Peyer's patch (tissue), 4 donors: ENCODE measurements at regions not wholly inside any gene's neighbourhood (a gene's known extent, or its start where the extent isn't known, plus 50 kb on each side); places are given as distances from the start of the nearest gene placed in this dataset.

Source experiments
- DNase-seq, 3 donors: peaks; one replicate each; pipeline ENCODE4 v3.0.0-alpha.2; 2017 to 2019
- H3K27ac ChIP-seq, 4 donors: fragments of 200-600 bp; sonication (generic); one replicate each; pipeline ENCODE4 v1.5.1; 2016 to 2019
- H3K27me3 ChIP-seq, 2 donors: fragments of 200-600 bp; sonication (generic); one replicate each; pipeline ENCODE4 v1.5.1; 2019
- H3K36me3 ChIP-seq, 3 donors: fragments of 200-600 bp; sonication (generic); one replicate each; pipeline ENCODE4 v1.5.1; 2016 to 2019
- H3K4me1 ChIP-seq, 4 donors: fragments of 200-600 bp; sonication (generic); one replicate each; pipeline ENCODE4 v1.5.1; 2016 to 2019
- H3K4me3 ChIP-seq, 4 donors: fragments of 200-600 bp; sonication (generic); 1 replicate in 3 of 4; 2 replicates in 1 of 4; pipeline ENCODE4 v1.5.1; 2016 to 2019; ENCODE audit warnings: mild to moderate bottlenecking in 1 of 4
- H3K9me3 ChIP-seq, 4 donors: fragments of 200-600 bp; sonication (generic); one replicate each; pipeline ENCODE4 v1.5.1; 2016 to 2019; ENCODE audit warnings: mild to moderate bottlenecking in 1 of 4
- POLR2A ChIP-seq, 2 donors: fragments of 450-650 bp; IDR thresholded peaks; one replicate each; pipeline ENCODE4 v1.5.1; 2017; ENCODE audit warnings: antibody characterized with exemption in 2 of 2, mild to moderate bottlenecking in 2 of 2, moderate library complexity in 2 of 2
- TF ChIP-seq, protein P1 (sequence below), 6 experiments: fragments of 450-650 bp in 4 of 6; fragments of 200-600 bp in 2 of 6; sonication (generic) in 1 of 6; IDR thresholded peaks; one replicate each; pipeline ENCODE4 v1.5.1; 2017 to 2019; ENCODE audit warnings: antibody characterized with exemption in 6 of 6, mild to moderate bottlenecking in 3 of 6, moderate library complexity in 1 of 6

DNA sequence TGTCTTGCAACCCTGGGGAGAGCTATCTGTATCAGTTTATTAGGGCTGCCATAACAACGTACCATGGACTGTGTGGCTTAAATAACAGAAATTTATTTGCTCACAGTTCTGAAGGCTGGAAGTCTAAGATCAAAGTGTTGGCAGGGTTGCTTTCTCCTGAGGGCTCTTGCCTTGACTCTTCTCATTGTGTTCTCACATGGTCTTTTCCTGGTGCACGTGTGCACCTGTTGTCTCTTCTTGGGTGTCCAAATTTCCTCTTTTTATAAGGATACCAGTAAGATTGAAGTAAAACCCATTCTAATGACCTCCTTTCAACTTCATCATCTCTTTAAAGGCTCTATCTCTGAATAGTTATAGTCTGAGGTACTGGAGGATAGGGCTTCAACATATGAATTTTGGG lies 72.3 kb upstream of the PDE7B start:
- Histone ChIP-seq H3K27me3 (no peaks in the 10 kb centered on the region), H3K4me3 (no peak overlapping the region), H3K27ac (no peak overlapping the region), H3K4me1 (no peaks in the 10 kb centered on the region), H3K9me3 (no peaks in the 10 kb centered on the region), H3K36me3 (no peaks in the 10 kb centered on the region)
- no peak for DNase-seq
- no peak for TF ChIP-seq POLR2A (IDR thresholded peaks at IDR 0.05)
- TF ChIP-seq, protein P1, sequence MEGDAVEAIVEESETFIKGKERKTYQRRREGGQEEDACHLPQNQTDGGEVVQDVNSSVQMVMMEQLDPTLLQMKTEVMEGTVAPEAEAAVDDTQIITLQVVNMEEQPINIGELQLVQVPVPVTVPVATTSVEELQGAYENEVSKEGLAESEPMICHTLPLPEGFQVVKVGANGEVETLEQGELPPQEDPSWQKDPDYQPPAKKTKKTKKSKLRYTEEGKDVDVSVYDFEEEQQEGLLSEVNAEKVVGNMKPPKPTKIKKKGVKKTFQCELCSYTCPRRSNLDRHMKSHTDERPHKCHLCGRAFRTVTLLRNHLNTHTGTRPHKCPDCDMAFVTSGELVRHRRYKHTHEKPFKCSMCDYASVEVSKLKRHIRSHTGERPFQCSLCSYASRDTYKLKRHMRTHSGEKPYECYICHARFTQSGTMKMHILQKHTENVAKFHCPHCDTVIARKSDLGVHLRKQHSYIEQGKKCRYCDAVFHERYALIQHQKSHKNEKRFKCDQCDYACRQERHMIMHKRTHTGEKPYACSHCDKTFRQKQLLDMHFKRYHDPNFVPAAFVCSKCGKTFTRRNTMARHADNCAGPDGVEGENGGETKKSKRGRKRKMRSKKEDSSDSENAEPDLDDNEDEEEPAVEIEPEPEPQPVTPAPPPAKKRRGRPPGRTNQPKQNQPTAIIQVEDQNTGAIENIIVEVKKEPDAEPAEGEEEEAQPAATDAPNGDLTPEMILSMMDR (IDR thresholded peaks at IDR 0.05), result no peak

DNA sequence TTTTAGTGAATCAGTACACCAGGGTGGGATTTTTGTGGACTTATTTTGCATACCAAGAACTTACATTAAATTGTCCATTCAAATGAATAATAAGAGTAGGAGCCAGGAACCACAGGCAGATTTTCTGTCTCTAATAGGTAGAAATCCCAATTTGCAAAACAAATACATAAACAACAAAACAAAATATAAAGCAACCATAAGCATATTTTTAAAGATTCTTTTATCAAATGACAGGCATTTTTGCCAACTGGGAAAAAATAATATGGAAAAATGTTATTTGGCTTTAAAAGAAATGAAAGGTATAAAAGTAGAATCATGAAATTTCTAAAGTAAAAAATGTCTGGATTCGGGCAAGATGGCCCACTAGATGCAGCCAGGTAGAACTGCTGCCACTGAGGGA lies 71.2 kb upstream of the PDE7B start:
- no peaks in the 10 kb centered on the region for H3K27me3 ChIP-seq
- no peak for TF ChIP-seq POLR2A (IDR thresholded peaks at IDR 0.05)
- TF ChIP-seq, protein P1 (IDR thresholded peaks at IDR 0.05), result no peak
- no peaks in the 10 kb centered on the region for H3K36me3 ChIP-seq
- H3K4me1 ChIP-seq, result no peaks in the 10 kb centered on the region
- no peaks in the 10 kb centered on the region for H3K9me3 ChIP-seq
- no peak overlapping the region for H3K27ac ChIP-seq
- no peak for DNase-seq
- no peak overlapping the region for H3K4me3 ChIP-seq

DNA sequence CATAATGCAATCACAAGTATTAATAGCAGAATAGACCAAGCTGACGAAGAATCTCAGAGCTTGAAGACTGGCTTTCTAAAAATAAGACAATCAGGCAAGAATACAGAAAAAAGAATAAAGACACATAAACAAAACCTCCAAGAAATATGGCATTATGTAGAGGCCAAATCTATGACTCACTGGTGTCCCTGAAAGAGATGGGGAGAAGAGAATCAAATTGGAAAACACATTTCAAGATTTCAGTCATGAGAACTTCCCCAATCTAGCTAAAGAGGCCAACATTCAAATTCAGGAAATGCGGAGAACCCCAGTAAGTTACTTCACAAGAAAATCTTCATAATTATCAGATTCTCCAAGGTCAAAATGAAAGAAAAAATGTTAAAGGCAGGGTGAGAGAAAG lies 69.0 kb upstream of the PDE7B start:
- TF ChIP-seq, protein P1 (IDR thresholded peaks at IDR 0.05), result no peak
- TF ChIP-seq POLR2A (IDR thresholded peaks at IDR 0.05), result no peak
- Histone ChIP-seq H3K27me3 (no peaks in the 10 kb centered on the region), H3K9me3 (no peaks in the 10 kb centered on the region), H3K4me3 (no peak overlapping the region), H3K4me1 (no peaks in the 10 kb centered on the region), H3K36me3 (no peaks in the 10 kb centered on the region), H3K27ac (no peak overlapping the region)
- DNase-seq, result no peak

DNA sequence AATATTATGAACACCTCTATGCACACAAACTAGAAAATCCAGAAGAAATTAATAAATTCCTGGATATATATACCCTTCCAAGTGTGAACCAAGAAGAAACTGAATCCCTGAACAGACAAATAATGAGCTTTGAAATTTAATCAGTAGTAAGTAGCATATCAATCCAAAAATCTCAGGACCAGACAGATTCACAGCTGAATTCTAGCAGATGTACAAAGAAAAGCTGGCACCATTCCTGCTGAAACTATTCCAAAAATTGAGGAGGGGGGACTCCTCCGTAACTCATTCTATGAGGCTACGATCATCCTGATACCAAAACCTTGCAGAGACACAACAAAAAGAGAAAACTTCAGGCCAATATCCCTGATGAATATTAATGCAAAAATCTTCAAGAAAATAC lies 67.0 kb upstream of the PDE7B start:
- Histone ChIP-seq H3K4me3 (no peak overlapping the region), H3K36me3 (no peaks in the 10 kb centered on the region), H3K27ac (no peak overlapping the region), H3K4me1 (no peaks in the 10 kb centered on the region), H3K9me3 (no peaks in the 10 kb centered on the region), H3K27me3 (no peaks in the 10 kb centered on the region)
- no peak for DNase-seq
- TF ChIP-seq, protein P1 (IDR thresholded peaks at IDR 0.05), result no peak
- no peak for TF ChIP-seq POLR2A (IDR thresholded peaks at IDR 0.05)

DNA sequence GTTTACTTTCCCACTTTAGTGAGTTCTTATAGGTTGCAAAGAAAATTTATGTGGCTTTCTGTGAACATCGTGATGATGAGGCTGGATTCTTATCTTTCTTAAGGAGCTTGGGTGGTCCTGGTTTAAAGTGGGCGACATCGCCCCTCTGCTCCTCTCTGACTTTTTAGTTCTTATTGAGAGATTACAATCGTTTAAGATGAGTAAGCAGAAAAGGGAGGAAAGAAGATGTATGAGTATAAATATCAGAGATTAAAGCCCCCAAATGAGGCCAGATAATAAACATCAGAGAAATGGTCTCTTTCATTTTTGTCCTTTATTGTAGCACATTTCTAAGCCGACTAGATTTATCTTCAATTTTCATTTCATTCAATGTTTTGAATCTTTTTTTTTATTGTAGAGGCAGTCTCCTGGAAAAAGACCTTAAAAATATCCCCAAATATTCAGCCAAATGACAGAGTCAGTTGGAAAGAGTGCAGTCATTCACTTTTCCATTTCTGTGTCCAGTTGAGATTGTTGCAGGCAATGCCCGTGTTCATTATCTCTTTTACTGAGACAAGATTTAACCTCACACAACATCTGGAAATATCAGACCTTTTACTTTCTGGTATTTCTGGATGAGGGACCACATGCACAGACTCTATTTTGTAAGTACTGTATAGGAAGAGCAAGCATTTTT lies 62.0 kb upstream of the PDE7B start:
- no peaks in the 10 kb centered on the region for H3K4me1 ChIP-seq
- no peak overlapping the region for H3K27ac ChIP-seq
- no peaks in the 10 kb centered on the region for H3K27me3 ChIP-seq
- no peak for DNase-seq
- H3K4me3 ChIP-seq, result no peak overlapping the region
- H3K36me3 ChIP-seq, result no peaks in the 10 kb centered on the region
- no peaks in the 10 kb centered on the region for H3K9me3 ChIP-seq
- no peak for TF ChIP-seq POLR2A (IDR thresholded peaks at IDR 0.05)
- TF ChIP-seq, protein P1 (IDR thresholded peaks at IDR 0.05), result no peak

DNA sequence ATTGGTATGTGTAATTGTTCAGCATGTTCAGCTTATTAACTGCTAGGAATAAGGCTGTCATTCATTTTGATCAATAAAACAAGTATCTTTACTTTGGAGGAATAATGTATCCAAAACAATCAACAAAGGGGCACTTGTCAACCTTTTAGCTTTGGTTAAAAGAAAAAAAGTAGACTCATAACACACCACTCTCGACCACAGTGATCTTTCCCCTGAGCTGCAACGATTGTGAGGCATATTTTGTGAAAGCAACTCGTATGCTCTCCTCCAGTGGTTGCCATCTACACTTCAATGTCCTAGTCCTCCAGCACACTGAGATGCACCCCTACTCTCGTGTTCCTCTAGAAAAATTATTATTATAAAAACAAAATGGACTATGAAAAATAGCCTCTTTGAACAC lies 60.1 kb upstream of the PDE7B start:
- Histone ChIP-seq H3K27ac (no peak overlapping the region), H3K9me3 (no peaks in the 10 kb centered on the region), H3K4me3 (no peak overlapping the region), H3K27me3 (no peaks in the 10 kb centered on the region), H3K4me1 (no peaks in the 10 kb centered on the region), H3K36me3 (no peaks in the 10 kb centered on the region)
- no peak for DNase-seq
- TF ChIP-seq POLR2A (IDR thresholded peaks at IDR 0.05), result no peak
- TF ChIP-seq, protein P1 (IDR thresholded peaks at IDR 0.05), result no peak
